GM20431 (cell line): ENCODE measurements at regions not wholly inside any gene's neighbourhood (a gene's known extent, or its start where the extent isn't known, plus 50 kb on each side); places are given as distances from the start of the nearest gene placed in this dataset.
"Not testable (repeated sequence)": the region's sequence is repeated elsewhere in the genome, so short reads cannot be mapped to it uniquely, and the experiment has no call there.

Experiments
- in situ Hi-C: fragments of 300-500 bp; cut with MseI, MboI; formaldehyde crosslinking; loops from one replicate; pipeline ENCODE4 v1.15.0; 2020; ENCODE audit warnings: low sequenced_read_pairs; ENCODE audit not compliant: unreplicated experiment

- in situ Hi-C loops, result no loop called here
These were observed 84.9 kb upstream of the NRN1 start for GRCh38 chr6:6091608-6092002.

GRCh38 chr6:6090861-6091607, 84.3 kb upstream of the NRN1 start:
- in situ Hi-C loops, result no loop called here

GRCh38 chr6:6085928-6086668, 79.4 kb upstream of the NRN1 start:
- in situ Hi-C loops, result no loop called here

GRCh38 chr6:6080975-6081374, 74.2 kb upstream of the NRN1 start:
- in situ Hi-C loops, result no loop called here

- in situ Hi-C loops, result no loop called here
These were observed 67.5 kb upstream of the NRN1 start for GRCh38 chr6:6074190-6074589.

- in situ Hi-C loops, result not testable (repeated sequence)
These were observed 61.4 kb upstream of the NRN1 start for GRCh38 chr6:6068157-6068556.

- in situ Hi-C loops, result loop anchor here (10.0 kb wide), 1 partner anchor 487 kb away; no protein-coding TSS in a partner anchor
These were observed 51.3 kb upstream of the NRN1 start for GRCh38 chr6:6058054-6058444.

- in situ Hi-C loops, result loop anchor here (10.0 kb wide), 1 partner anchor 487 kb away; no protein-coding TSS in a partner anchor
These were observed 50.8 kb upstream of the NRN1 start for GRCh38 chr6:6057442-6058053.
